H9 (cell line): ENCODE measurements at regions not wholly inside any gene's neighbourhood (a gene's known extent, or its start where the extent isn't known, plus 50 kb on each side); places are given as distances from the start of the nearest gene placed in this dataset.

ENCODE experiments used
- DNase-seq: peaks from one replicate; pipeline ENCODE4 v3.0.0-alpha.2; 2017
- H2AFZ ChIP-seq: one replicate; pipeline ENCODE4 v1.6.1; 2013; ENCODE audit warnings: mild to moderate bottlenecking, low read length, control low read depth, moderate library complexity
- H2AK5ac ChIP-seq: 2 replicates; pipeline ENCODE4 v1.6.1; 2013; ENCODE audit warnings: low read length, control low read depth, mixed read lengths; ENCODE audit not compliant: insufficient read length
- H2BK120ac ChIP-seq: one replicate; pipeline ENCODE4 v1.6.1; 2013; ENCODE audit warnings: low read depth, mild to moderate bottlenecking, low read length, control low read depth, inconsistent platforms; ENCODE audit not compliant: poor library complexity, severe bottlenecking
- H2BK12ac ChIP-seq: 2 replicates; pipeline ENCODE4 v1.6.1; 2013; ENCODE audit warnings: low read length, control low read depth, mixed read lengths, low read depth; ENCODE audit not compliant: insufficient read length
- H2BK15ac ChIP-seq: 2 replicates; pipeline ENCODE4 v1.6.1; 2013; ENCODE audit warnings: low read depth, low read length, control low read depth
- H2BK20ac ChIP-seq: one replicate; pipeline ENCODE4 v1.6.1; 2013; ENCODE audit warnings: low read depth, mild to moderate bottlenecking, low read length, control low read depth, inconsistent platforms; ENCODE audit not compliant: poor library complexity, severe bottlenecking
- H2BK5ac ChIP-seq: 2 replicates; pipeline ENCODE4 v1.6.1; 2013; ENCODE audit warnings: low read length, control low read depth, mixed read lengths; ENCODE audit not compliant: insufficient read length
- H3K14ac ChIP-seq: 2 replicates; pipeline ENCODE4 v1.6.1; 2013; ENCODE audit warnings: low read length, control low read depth; ENCODE audit not compliant: insufficient read depth
- H3K18ac ChIP-seq: 2 replicates; pipeline ENCODE4 v1.6.1; 2013; ENCODE audit warnings: low read depth, mild to moderate bottlenecking, mixed read lengths, low read length, control low read depth; ENCODE audit not compliant: insufficient read length
- H3K23ac ChIP-seq: 2 replicates; pipeline ENCODE4 v1.6.1; 2013; ENCODE audit warnings: low read length, control low read depth, mixed read lengths, low read depth; ENCODE audit not compliant: insufficient read length
- H3K23me2 ChIP-seq: 2 replicates; pipeline ENCODE4 v1.6.1; 2013; ENCODE audit warnings: low read depth, mild to moderate bottlenecking, mixed read lengths, low read length, control low read depth; ENCODE audit not compliant: insufficient read length, poor library complexity, severe bottlenecking
- H3K27ac ChIP-seq: 2 replicates; pipeline ENCODE4 v1.5.1; 2013; ENCODE audit warnings: low read length, control low read depth, mixed read lengths, low read depth; ENCODE audit not compliant: insufficient read length
- H3K27me3 ChIP-seq: 2 replicates; pipeline ENCODE4 v1.6.1; 2013; ENCODE audit warnings: low read length, control low read depth, inconsistent platforms; ENCODE audit not compliant: insufficient read depth
- H3K4ac ChIP-seq: 2 replicates; pipeline ENCODE4 v1.6.1; 2013; ENCODE audit warnings: low read depth, mild to moderate bottlenecking, control low read depth, inconsistent platforms, low read length, moderate library complexity
- H3K4me1 ChIP-seq: 2 replicates; pipeline ENCODE4 v1.6.1; 2013; ENCODE audit warnings: low read length, control low read depth, inconsistent platforms; ENCODE audit not compliant: insufficient read depth
- H3K4me2 ChIP-seq: 2 replicates; pipeline ENCODE4 v1.6.1; 2013; ENCODE audit warnings: low read length, control low read depth, mixed read lengths; ENCODE audit not compliant: insufficient read length, insufficient read depth
- H3K56ac ChIP-seq: 2 replicates; pipeline ENCODE4 v1.6.1; 2013; ENCODE audit warnings: low read depth, mild to moderate bottlenecking, mixed read lengths, low read length, control low read depth; ENCODE audit not compliant: insufficient read length
- H3K79me1 ChIP-seq: 2 replicates; pipeline ENCODE4 v1.6.1; 2013; ENCODE audit warnings: low read depth, mild to moderate bottlenecking, moderate library complexity, low read length, control low read depth, inconsistent platforms; ENCODE audit not compliant: insufficient read depth, poor library complexity, severe bottlenecking
- H3K79me2 ChIP-seq: 2 replicates; pipeline ENCODE4 v1.6.1; 2013; ENCODE audit warnings: low read length, control low read depth, inconsistent platforms; ENCODE audit not compliant: insufficient read depth
- H3K9ac ChIP-seq: 2 replicates; pipeline ENCODE4 v1.6.1; 2013; ENCODE audit warnings: low read length, control low read depth, mixed read lengths; ENCODE audit not compliant: insufficient read length; ENCODE audit errors: extremely low read depth
- H3K9me3 ChIP-seq: one replicate; pipeline ENCODE4 v1.6.1; 2013; ENCODE audit warnings: low read depth, low read length, inconsistent platforms; ENCODE audit not compliant: control insufficient read depth
- H3T11ph ChIP-seq: one replicate; pipeline ENCODE4 v1.6.1; 2013; ENCODE audit warnings: mild to moderate bottlenecking, low read length, control low read depth, inconsistent platforms
- H4K20me1 ChIP-seq: one replicate; pipeline ENCODE4 v1.6.1; 2013; ENCODE audit not compliant: control insufficient read depth, insufficient read length, insufficient read depth
- H4K5ac ChIP-seq: 2 replicates; pipeline ENCODE4 v1.6.1; 2013; ENCODE audit warnings: low read depth, mild to moderate bottlenecking, mixed read lengths, low read length, control low read depth; ENCODE audit not compliant: insufficient read length
- H4K8ac ChIP-seq: replicated peaks from 2 replicates; pipeline ENCODE4 v1.6.1; 2013; ENCODE audit warnings: low read length, control low read depth, mixed read lengths, low read depth; ENCODE audit not compliant: insufficient read length
- H4K91ac ChIP-seq: 2 replicates; pipeline ENCODE4 v1.6.1; 2013; ENCODE audit warnings: low read depth, mild to moderate bottlenecking, moderate library complexity, mixed read lengths, low read length, control low read depth; ENCODE audit not compliant: insufficient read length
- H3K27ac Mint-ChIP-seq, 3 experiments: 2 replicates in 2 of 3; 3 replicates in 1 of 3; pipeline ENCODE4 v1.8.0; 2020 to 2021; ENCODE audit warnings: mixed read lengths in 3 of 3, mild to moderate bottlenecking in 1 of 3, moderate library complexity in 1 of 3
- H3K27me3 Mint-ChIP-seq: 2 replicates; pipeline ENCODE4 v1.8.0; 2021; ENCODE audit warnings: low read depth, mild to moderate bottlenecking, moderate library complexity, mixed read lengths
- H3K36me3 Mint-ChIP-seq, 3 experiments: 2 replicates in 2 of 3; 3 replicates in 1 of 3; pipeline ENCODE4 v1.8.0; 2020 to 2021; ENCODE audit warnings: low read depth in 3 of 3, mixed read lengths in 3 of 3; ENCODE audit not compliant: insufficient read depth in 1 of 3
- H3K4me1 Mint-ChIP-seq, 2 experiments: 2 replicates each; pipeline ENCODE4 v1.8.0; 2020; ENCODE audit warnings: mixed read lengths in 2 of 2
- H3K4me3 Mint-ChIP-seq, 2 experiments: 2 replicates in 1 of 2; 3 replicates in 1 of 2; pipeline ENCODE4 v1.8.0; 2020 to 2021; ENCODE audit warnings: mild to moderate bottlenecking in 2 of 2, mixed read lengths in 2 of 2, moderate library complexity in 1 of 2
- H3K9me3 Mint-ChIP-seq, 2 experiments: 2 replicates in 1 of 2; 3 replicates in 1 of 2; pipeline ENCODE4 v1.8.0; 2020; ENCODE audit warnings: mild to moderate bottlenecking in 2 of 2, mixed read lengths in 2 of 2, moderate library complexity in 1 of 2
- WGBS: extraction: QIAGEN DNeasy Blood & Tissue Kit; methylation state at CpG from one replicate; pipeline ENCODE4 v1.1.7; 2013; ENCODE audit warnings: missing lambda C conversion rate, low lambda C conversion rate, mixed read lengths; ENCODE audit not compliant: insufficient read length; ENCODE audit errors: extremely low coverage; 5-methylcytosine and 5-hydroxymethylcytosine counted together
- TF ChIP-seq, protein P1 (sequence below): fragments of 200-600 bp; sonication (generic); conservative IDR thresholded peaks from 3 replicates; pipeline ENCODE4 v1.8.0; 2021; ENCODE audit warnings: antibody characterized with exemption, mild to moderate bottlenecking

DNA sequence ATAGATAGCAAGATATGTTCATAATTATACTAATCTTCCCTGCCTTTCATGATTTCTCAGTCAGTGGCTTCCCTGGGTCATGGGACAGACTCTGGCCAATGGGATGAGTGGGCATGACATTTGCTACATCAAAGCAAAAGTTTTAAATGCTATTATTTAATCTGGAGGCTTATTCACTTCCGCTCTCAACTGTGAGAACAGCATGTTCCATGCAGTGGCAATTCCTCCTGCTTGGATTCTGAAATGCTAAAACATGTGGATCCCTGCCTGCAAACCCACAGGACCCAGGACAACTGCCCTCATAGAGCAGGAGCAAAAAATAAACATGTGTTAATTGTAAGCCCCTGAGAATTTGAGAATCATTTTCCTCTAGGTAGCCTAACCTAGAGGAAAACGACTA, 1412.4 kb upstream of the CELF2 start:
- Histone ChIP-seq H2BK120ac (no peak overlapping the region), H3T11ph (no peak overlapping the region), H2BK5ac (no peak overlapping the region), H3K14ac (no peak overlapping the region), H3K56ac (no peak overlapping the region), H3K27me3 (no peaks in the 10 kb centered on the region), H4K20me1 (no peaks in the 10 kb centered on the region), H2AFZ (no peak overlapping the region), H2BK20ac (no peak overlapping the region), H3K79me2 (no peaks in the 10 kb centered on the region), H2AK5ac (no peak overlapping the region), H3K4me2 (no peak overlapping the region), H4K8ac (no peak overlapping the region), H4K5ac (no peak overlapping the region), H2BK15ac (no peak overlapping the region), H3K4me1 (no peaks in the 10 kb centered on the region), H3K18ac (no peak overlapping the region), H4K91ac (no peak overlapping the region), H3K9me3 (no peaks in the 10 kb centered on the region), H3K23ac (no peak overlapping the region), H3K9ac (no peak overlapping the region), H3K79me1 (no peaks in the 10 kb centered on the region), H3K23me2 (no peaks in the 10 kb centered on the region), H2BK12ac (no peak overlapping the region), H3K27ac (no peak overlapping the region), H3K4ac (no peak overlapping the region)
- H3K9me3 Mint-ChIP-seq: no peaks in the 10 kb centered on the region
- TF ChIP-seq, protein P1, sequence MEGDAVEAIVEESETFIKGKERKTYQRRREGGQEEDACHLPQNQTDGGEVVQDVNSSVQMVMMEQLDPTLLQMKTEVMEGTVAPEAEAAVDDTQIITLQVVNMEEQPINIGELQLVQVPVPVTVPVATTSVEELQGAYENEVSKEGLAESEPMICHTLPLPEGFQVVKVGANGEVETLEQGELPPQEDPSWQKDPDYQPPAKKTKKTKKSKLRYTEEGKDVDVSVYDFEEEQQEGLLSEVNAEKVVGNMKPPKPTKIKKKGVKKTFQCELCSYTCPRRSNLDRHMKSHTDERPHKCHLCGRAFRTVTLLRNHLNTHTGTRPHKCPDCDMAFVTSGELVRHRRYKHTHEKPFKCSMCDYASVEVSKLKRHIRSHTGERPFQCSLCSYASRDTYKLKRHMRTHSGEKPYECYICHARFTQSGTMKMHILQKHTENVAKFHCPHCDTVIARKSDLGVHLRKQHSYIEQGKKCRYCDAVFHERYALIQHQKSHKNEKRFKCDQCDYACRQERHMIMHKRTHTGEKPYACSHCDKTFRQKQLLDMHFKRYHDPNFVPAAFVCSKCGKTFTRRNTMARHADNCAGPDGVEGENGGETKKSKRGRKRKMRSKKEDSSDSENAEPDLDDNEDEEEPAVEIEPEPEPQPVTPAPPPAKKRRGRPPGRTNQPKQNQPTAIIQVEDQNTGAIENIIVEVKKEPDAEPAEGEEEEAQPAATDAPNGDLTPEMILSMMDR: no peak
- no peak overlapping the region for H3K4me3 Mint-ChIP-seq
- H3K4me1 Mint-ChIP-seq: peaks cover 17 to 28% of the 10 kb centered on the region in 2 experiments
- DNase-seq: no peak
- H3K27me3 Mint-ChIP-seq: no peaks in the 10 kb centered on the region
- H3K27ac Mint-ChIP-seq: peak overlapping the region; percentile 37 to 41 (median 37); a peak in 3 of 7 replicates
- WGBS: no CpG with 5 or more reads among the region's 2 CpGs
- no peaks in the 10 kb centered on the region for H3K36me3 Mint-ChIP-seq
